ENCODE measurements at regions not wholly inside any gene's neighbourhood (a gene's known extent, or its start where the extent isn't known, plus 50 kb on each side); places are given as distances from the start of the nearest gene placed in this dataset.

DNA sequence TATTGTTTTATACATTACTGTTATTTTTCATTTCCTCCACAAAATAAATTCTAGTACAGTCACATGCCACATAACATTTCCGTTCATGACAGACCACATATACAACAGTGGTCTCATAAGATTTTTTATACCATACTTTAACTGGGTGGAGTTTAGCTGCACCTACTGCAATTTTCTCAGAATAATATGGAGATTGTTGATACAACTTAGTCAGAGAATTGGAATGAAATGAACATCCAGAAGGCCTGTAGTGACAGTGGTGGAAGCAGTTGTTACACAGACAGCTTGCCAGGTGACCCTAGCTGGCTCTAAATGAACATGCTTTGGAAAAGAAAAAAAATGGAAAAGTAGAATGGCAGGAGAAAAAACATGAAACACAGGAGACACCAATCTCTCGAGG lies 183.2 kb upstream of the TCF21 start:
- no peak overlapping the region for H4K91ac ChIP-seq (ENCODE audit: low read depth, low read length)
- DNase-seq: no peak
- no peak overlapping the region for H4K12ac ChIP-seq (ENCODE audit: low read depth, low read length)
- no peak overlapping the region for H2BK12ac ChIP-seq (ENCODE audit: low read length)
- H3K18ac ChIP-seq (ENCODE audit: low read length): no peak overlapping the region
- H2AK5ac ChIP-seq (ENCODE audit: low read length): no peak overlapping the region
- H3K23ac ChIP-seq (ENCODE audit: low read length): no peak overlapping the region
- no peaks in the 10 kb centered on the region for H3K9me3 ChIP-seq (ENCODE audit: insufficient read depth, low read depth, low read length)
- H2AFZ ChIP-seq (ENCODE audit: insufficient read depth, low read length, poor library complexity): no peak overlapping the region
- no peak overlapping the region for H3K14ac ChIP-seq (ENCODE audit: low read length)
- no peaks in the 10 kb centered on the region for H3K4me1 ChIP-seq (ENCODE audit: control insufficient read depth in 1 of 2, insufficient read depth in 2 of 2, low read length in 2 of 2)
- no peak overlapping the region for H3K27ac ChIP-seq (ENCODE audit: low read depth, low read length)
- H3K9ac ChIP-seq (ENCODE audit: low read length): no peak overlapping the region
- H4K8ac ChIP-seq (ENCODE audit: low read depth, low read length): no peak overlapping the region
- no peaks in the 10 kb centered on the region for H3K27me3 ChIP-seq (ENCODE audit: insufficient read depth, low read length)
- H3K79me1 ChIP-seq (ENCODE audit: low read length): no peaks in the 10 kb centered on the region
- no peak overlapping the region for H3K4me3 ChIP-seq (ENCODE audit: low read depth, low read length)
- no peaks in the 10 kb centered on the region for H3K79me2 ChIP-seq (ENCODE audit: control insufficient read depth, insufficient read depth, low read length, poor library complexity)
- H3K4ac ChIP-seq (ENCODE audit: low read depth, low read length): no peak overlapping the region
- no CpG with 5 or more reads among the region's 2 CpGs for WGBS (ENCODE audit: extremely low coverage, insufficient coverage, insufficient read length)
- no peak overlapping the region for H3K4me2 ChIP-seq (ENCODE audit: low read length)
- no peak overlapping the region for H2BK120ac ChIP-seq (ENCODE audit: insufficient read depth, low read length, poor library complexity)
- no peaks in the 10 kb centered on the region for H3K36me3 ChIP-seq (ENCODE audit: control insufficient read depth in 1 of 2, insufficient read depth in 2 of 2, low read length in 2 of 2)
- no peak overlapping the region for H2BK5ac ChIP-seq (ENCODE audit: low read depth, low read length, poor library complexity)

GRCh38 chr6:133707456-133707855 lies 181.5 kb upstream of the TCF21 start:
- H2BK120ac ChIP-seq (ENCODE audit: insufficient read depth, low read length, poor library complexity): no peak overlapping the region
- no peaks in the 10 kb centered on the region for H3K36me3 ChIP-seq (ENCODE audit: control insufficient read depth in 1 of 2, insufficient read depth in 2 of 2, low read length in 2 of 2)
- no peaks in the 10 kb centered on the region for H3K79me2 ChIP-seq (ENCODE audit: control insufficient read depth, insufficient read depth, low read length, poor library complexity)
- no peak overlapping the region for H2BK12ac ChIP-seq (ENCODE audit: low read length)
- H4K91ac ChIP-seq (ENCODE audit: low read depth, low read length): no peak overlapping the region
- H3K9me3 ChIP-seq (ENCODE audit: insufficient read depth, low read depth, low read length): no peaks in the 10 kb centered on the region
- H3K4me3 ChIP-seq (ENCODE audit: low read depth, low read length): no peak overlapping the region
- no peak overlapping the region for H3K14ac ChIP-seq (ENCODE audit: low read length)
- H3K79me1 ChIP-seq (ENCODE audit: low read length): no peaks in the 10 kb centered on the region
- no peaks in the 10 kb centered on the region for H3K4me1 ChIP-seq (ENCODE audit: control insufficient read depth in 1 of 2, insufficient read depth in 2 of 2, low read length in 2 of 2)
- H3K27ac ChIP-seq (ENCODE audit: low read depth, low read length): no peak overlapping the region
- H3K27me3 ChIP-seq (ENCODE audit: insufficient read depth, low read length): no peaks in the 10 kb centered on the region
- H4K12ac ChIP-seq (ENCODE audit: low read depth, low read length): no peak overlapping the region
- no peak overlapping the region for H3K23ac ChIP-seq (ENCODE audit: low read length)
- H3K4me2 ChIP-seq (ENCODE audit: low read length): no peak overlapping the region
- DNase-seq: no peak
- H3K18ac ChIP-seq (ENCODE audit: low read length): no peak overlapping the region
- H2AFZ ChIP-seq (ENCODE audit: insufficient read depth, low read length, poor library complexity): no peak overlapping the region
- H4K8ac ChIP-seq (ENCODE audit: low read depth, low read length): no peak overlapping the region
- H2BK5ac ChIP-seq (ENCODE audit: low read depth, low read length, poor library complexity): no peak overlapping the region
- H3K4ac ChIP-seq (ENCODE audit: low read depth, low read length): no peak overlapping the region
- no CpG with 5 or more reads among the region's 4 CpGs for WGBS (ENCODE audit: extremely low coverage, insufficient coverage, insufficient read length)
- no peak overlapping the region for H3K9ac ChIP-seq (ENCODE audit: low read length)
- no peak overlapping the region for H2AK5ac ChIP-seq (ENCODE audit: low read length)

DNA sequence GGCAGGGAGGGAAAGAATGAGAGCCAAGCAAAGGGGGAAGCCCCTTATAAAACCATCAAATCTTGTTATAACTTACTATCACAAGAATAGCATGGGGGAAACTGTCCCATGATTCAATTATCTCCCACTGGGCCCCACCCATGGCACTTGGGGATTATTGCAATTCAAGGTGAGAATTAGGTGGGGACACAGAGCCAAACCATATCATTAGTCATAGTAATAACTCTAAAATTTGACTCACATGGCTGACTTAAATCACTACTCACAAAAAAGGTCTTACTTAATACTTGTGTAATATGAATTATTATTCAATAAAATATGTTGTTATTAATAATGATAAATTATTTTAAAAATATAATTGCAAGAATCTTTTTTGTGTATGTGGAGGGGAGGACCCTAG lies 178.1 kb upstream of the TCF21 start:
- H3K27ac ChIP-seq (ENCODE audit: low read depth, low read length): no peak overlapping the region
- no peaks in the 10 kb centered on the region for H3K79me2 ChIP-seq (ENCODE audit: control insufficient read depth, insufficient read depth, low read length, poor library complexity)
- no peak overlapping the region for H3K14ac ChIP-seq (ENCODE audit: low read length)
- DNase-seq: no peak
- no peak overlapping the region for H2BK12ac ChIP-seq (ENCODE audit: low read length)
- no peak overlapping the region for H3K4me2 ChIP-seq (ENCODE audit: low read length)
- H3K36me3 ChIP-seq (ENCODE audit: control insufficient read depth in 1 of 2, insufficient read depth in 2 of 2, low read length in 2 of 2): no peaks in the 10 kb centered on the region
- no peaks in the 10 kb centered on the region for H3K27me3 ChIP-seq (ENCODE audit: insufficient read depth, low read length)
- no peak overlapping the region for H4K12ac ChIP-seq (ENCODE audit: low read depth, low read length)
- no peaks in the 10 kb centered on the region for H3K4me1 ChIP-seq (ENCODE audit: control insufficient read depth in 1 of 2, insufficient read depth in 2 of 2, low read length in 2 of 2)
- H2AFZ ChIP-seq (ENCODE audit: insufficient read depth, low read length, poor library complexity): no peak overlapping the region
- H2AK5ac ChIP-seq (ENCODE audit: low read length): no peak overlapping the region
- H3K4me3 ChIP-seq (ENCODE audit: low read depth, low read length): no peak overlapping the region
- H3K4ac ChIP-seq (ENCODE audit: low read depth, low read length): no peak overlapping the region
- no peak overlapping the region for H3K23ac ChIP-seq (ENCODE audit: low read length)
- no peaks in the 10 kb centered on the region for H3K79me1 ChIP-seq (ENCODE audit: low read length)
- H2BK120ac ChIP-seq (ENCODE audit: insufficient read depth, low read length, poor library complexity): no peak overlapping the region
- H3K18ac ChIP-seq (ENCODE audit: low read length): no peak overlapping the region
- no peaks in the 10 kb centered on the region for H3K9me3 ChIP-seq (ENCODE audit: insufficient read depth, low read depth, low read length)
- H4K8ac ChIP-seq (ENCODE audit: low read depth, low read length): no peak overlapping the region
- no peak overlapping the region for H3K9ac ChIP-seq (ENCODE audit: low read length)
- H2BK5ac ChIP-seq (ENCODE audit: low read depth, low read length, poor library complexity): no peak overlapping the region
- no peak overlapping the region for H4K91ac ChIP-seq (ENCODE audit: low read depth, low read length)

- H3K18ac ChIP-seq (ENCODE audit: low read length): no peak overlapping the region
- no peak overlapping the region for H3K27ac ChIP-seq (ENCODE audit: low read depth, low read length)
- no CpG with 5 or more reads among the region's 3 CpGs for WGBS (ENCODE audit: extremely low coverage, insufficient coverage, insufficient read length)
- H3K36me3 ChIP-seq (ENCODE audit: control insufficient read depth in 1 of 2, insufficient read depth in 2 of 2, low read length in 2 of 2): no peaks in the 10 kb centered on the region
- H3K9me3 ChIP-seq (ENCODE audit: insufficient read depth, low read depth, low read length): no peaks in the 10 kb centered on the region
- DNase-seq: no peak
- no peaks in the 10 kb centered on the region for H3K4me1 ChIP-seq (ENCODE audit: control insufficient read depth in 1 of 2, insufficient read depth in 2 of 2, low read length in 2 of 2)
- no peak overlapping the region for H4K12ac ChIP-seq (ENCODE audit: low read depth, low read length)
- no peak overlapping the region for H3K4ac ChIP-seq (ENCODE audit: low read depth, low read length)
- no peak overlapping the region for H4K8ac ChIP-seq (ENCODE audit: low read depth, low read length)
- no peaks in the 10 kb centered on the region for H3K79me2 ChIP-seq (ENCODE audit: control insufficient read depth, insufficient read depth, low read length, poor library complexity)
- no peak overlapping the region for H2AFZ ChIP-seq (ENCODE audit: insufficient read depth, low read length, poor library complexity)
- no peak overlapping the region for H2BK120ac ChIP-seq (ENCODE audit: insufficient read depth, low read length, poor library complexity)
- H3K4me3 ChIP-seq (ENCODE audit: low read depth, low read length): no peak overlapping the region
- no peak overlapping the region for H3K9ac ChIP-seq (ENCODE audit: low read length)
- no peak overlapping the region for H2BK12ac ChIP-seq (ENCODE audit: low read length)
- H3K23ac ChIP-seq (ENCODE audit: low read length): no peak overlapping the region
- no peaks in the 10 kb centered on the region for H3K79me1 ChIP-seq (ENCODE audit: low read length)
- no peak overlapping the region for H2AK5ac ChIP-seq (ENCODE audit: low read length)
- H3K4me2 ChIP-seq (ENCODE audit: low read length): no peak overlapping the region
- no peak overlapping the region for H2BK5ac ChIP-seq (ENCODE audit: low read depth, low read length, poor library complexity)
- no peak overlapping the region for H4K91ac ChIP-seq (ENCODE audit: low read depth, low read length)
- no peaks in the 10 kb centered on the region for H3K27me3 ChIP-seq (ENCODE audit: insufficient read depth, low read length)
- H3K14ac ChIP-seq (ENCODE audit: low read length): no peak overlapping the region
Observed at GRCh38 chr6:133715270-133715669, 173.6 kb upstream of the TCF21 start.

- Histone ChIP-seq H3K4me1 (ENCODE audit: control insufficient read depth in 1 of 2, insufficient read depth in 2 of 2, low read length in 2 of 2) (no peaks in the 10 kb centered on the region), H4K91ac (ENCODE audit: low read depth, low read length) (no peak overlapping the region), H3K27me3 (ENCODE audit: insufficient read depth, low read length) (no peaks in the 10 kb centered on the region), H4K12ac (ENCODE audit: low read depth, low read length) (no peak overlapping the region), H3K4me2 (ENCODE audit: low read length) (no peak overlapping the region), H3K14ac (ENCODE audit: low read length) (no peak overlapping the region), H2BK12ac (ENCODE audit: low read length) (no peak overlapping the region), H2AK5ac (ENCODE audit: low read length) (no peak overlapping the region), H3K9me3 (ENCODE audit: insufficient read depth, low read depth, low read length) (no peaks in the 10 kb centered on the region), H3K79me2 (ENCODE audit: control insufficient read depth, insufficient read depth, low read length, poor library complexity) (no peaks in the 10 kb centered on the region), H2BK120ac (ENCODE audit: insufficient read depth, low read length, poor library complexity) (no peak overlapping the region), H3K27ac (ENCODE audit: low read depth, low read length) (no peak overlapping the region), H3K36me3 (ENCODE audit: control insufficient read depth in 1 of 2, insufficient read depth in 2 of 2, low read length in 2 of 2) (no peaks in the 10 kb centered on the region), H3K23ac (ENCODE audit: low read length) (no peak overlapping the region), H3K9ac (ENCODE audit: low read length) (no peak overlapping the region), H3K4ac (ENCODE audit: low read depth, low read length) (no peak overlapping the region), H2BK5ac (ENCODE audit: low read depth, low read length, poor library complexity) (no peak overlapping the region), H3K79me1 (ENCODE audit: low read length) (no peaks in the 10 kb centered on the region), H4K8ac (ENCODE audit: low read depth, low read length) (no peak overlapping the region), H3K4me3 (ENCODE audit: low read depth, low read length) (no peak overlapping the region), H2AFZ (ENCODE audit: insufficient read depth, low read length, poor library complexity) (no peak overlapping the region), H3K18ac (ENCODE audit: low read length) (no peak overlapping the region)
- DNase-seq: no peak
- WGBS (ENCODE audit: extremely low coverage, insufficient coverage, insufficient read length): no CpG with 5 or more reads among the region's 4 CpGs
Observed at GRCh38 chr6:133724726-133725125, 164.2 kb upstream of the TCF21 start.
